ENCODE measurements at regions not wholly inside any gene's neighbourhood (a gene's known extent, or its start where the extent isn't known, plus 50 kb on each side); places are given as distances from the start of the nearest gene placed in this dataset.

- in situ Hi-C loops (cut with MboI; ENCODE audit: low sequenced_read_pairs in 4 of 4), result no loop called here
- Histone ChIP-seq H3K27ac (no peak overlapping the region), H3K4me1 (no peaks in the 10 kb centered on the region), H3K9me3 (peaks cover 0 to 4% (median 0%) of the 10 kb centered on the region in 3 donors), H3K36me3 (no peaks in the 10 kb centered on the region), H3K27me3 (no peaks in the 10 kb centered on the region), H3K4me3 (no peak overlapping the region)
- ATAC-seq (no peak), DNase-seq (no peak)
- intact Hi-C loops (cut with DNase I; ENCODE audit: low total_unique reads), result no loop called here
- TF ChIP-seq POLR2A (IDR thresholded peaks at IDR 0.05) (no peak), CTCF (IDR thresholded peaks at IDR 0.05 in 4 of 5, conservative IDR thresholded peaks at IDR 0.05 in 1 of 5) (no peak)
These were observed 292.8 kb downstream of the TBL1XR1 start for GRCh38 chr3:176904506-176904905.

- H3K36me3 ChIP-seq, result no peaks in the 10 kb centered on the region
- no peak for ATAC-seq
- H3K27ac ChIP-seq, result no peak overlapping the region
- in situ Hi-C loops (cut with MboI; ENCODE audit: low sequenced_read_pairs in 4 of 4), result no loop called here
- intact Hi-C loops (cut with DNase I; ENCODE audit: low total_unique reads), result no loop called here
- H3K27me3 ChIP-seq, result no peaks in the 10 kb centered on the region
- no peak overlapping the region for H3K4me3 ChIP-seq
- no peak for DNase-seq
- H3K4me1 ChIP-seq, result no peaks in the 10 kb centered on the region
- no peak for TF ChIP-seq CTCF (IDR thresholded peaks at IDR 0.05 in 4 of 5, conservative IDR thresholded peaks at IDR 0.05 in 1 of 5)
- TF ChIP-seq POLR2A (IDR thresholded peaks at IDR 0.05), result no peak
- H3K9me3 ChIP-seq, result no peaks in the 10 kb centered on the region
These were observed 300.6 kb downstream of the TBL1XR1 start for GRCh38 chr3:176896640-176897039.

GRCh38 chr3:176896165-176896564 lies 301.1 kb downstream of the TBL1XR1 start:
- no peak for ATAC-seq
- Histone ChIP-seq H3K27me3 (no peaks in the 10 kb centered on the region), H3K27ac (no peak overlapping the region), H3K36me3 (no peaks in the 10 kb centered on the region), H3K4me1 (no peaks in the 10 kb centered on the region), H3K9me3 (no peaks in the 10 kb centered on the region), H3K4me3 (no peak overlapping the region)
- DNase-seq, result no peak
- in situ Hi-C loops (cut with MboI; ENCODE audit: low sequenced_read_pairs in 4 of 4), result no loop called here
- intact Hi-C loops (cut with DNase I; ENCODE audit: low total_unique reads), result no loop called here
- TF ChIP-seq POLR2A (IDR thresholded peaks at IDR 0.05) (no peak), CTCF (IDR thresholded peaks at IDR 0.05 in 4 of 5, conservative IDR thresholded peaks at IDR 0.05 in 1 of 5) (no peak)

- Histone ChIP-seq H3K36me3 (no peaks in the 10 kb centered on the region), H3K27me3 (no peaks in the 10 kb centered on the region), H3K4me1 (no peaks in the 10 kb centered on the region), H3K9me3 (no peaks in the 10 kb centered on the region), H3K27ac (no peak overlapping the region), H3K4me3 (no peak overlapping the region)
- in situ Hi-C loops (cut with MboI; ENCODE audit: low sequenced_read_pairs in 4 of 4), result loop anchor here in 1 of 4 donors (10.0 kb wide), 1 partner anchor 55 kb away; no protein-coding TSS in a partner anchor
- DNase-seq, result no peak
- no peak for TF ChIP-seq POLR2A (IDR thresholded peaks at IDR 0.05)
- TF ChIP-seq CTCF (IDR thresholded peaks at IDR 0.05 in 4 of 5, conservative IDR thresholded peaks at IDR 0.05 in 1 of 5), result no peak
- intact Hi-C loops (cut with DNase I; ENCODE audit: low total_unique reads), result no loop called here
- no peak for ATAC-seq
These were observed 317.6 kb downstream of the TBL1XR1 start for GRCh38 chr3:176879710-176880109.

GRCh38 chr3:176873261-176873660 lies 324.0 kb downstream of the TBL1XR1 start:
- DNase-seq, result no peak

More at GRCh38 chr3:176873261-176873660, 324.0 kb downstream of the TBL1XR1 start:
- intact Hi-C loops (cut with DNase I; ENCODE audit: low total_unique reads), result no loop called here
- no peaks in the 10 kb centered on the region for H3K4me1 ChIP-seq
- H3K27ac ChIP-seq, result no peak overlapping the region
- H3K9me3 ChIP-seq, result no peaks in the 10 kb centered on the region
- H3K4me3 ChIP-seq, result no peak overlapping the region
- ATAC-seq, result no peak
- no peaks in the 10 kb centered on the region for H3K27me3 ChIP-seq
- H3K36me3 ChIP-seq, result no peaks in the 10 kb centered on the region
- TF ChIP-seq CTCF (IDR thresholded peaks at IDR 0.05 in 4 of 5, conservative IDR thresholded peaks at IDR 0.05 in 1 of 5) (no peak), POLR2A (IDR thresholded peaks at IDR 0.05) (no peak)
- in situ Hi-C loops (cut with MboI; ENCODE audit: low sequenced_read_pairs in 4 of 4), result loop anchor here in 1 of 4 donors (10.0 kb wide), 1 partner anchor 62 kb away; no protein-coding TSS in a partner anchor

Data from gastrocnemius medialis (tissue), 4 donors.